IMR-90 (cell line): ENCODE measurements at regions not wholly inside any gene's neighbourhood (a gene's known extent, or its start where the extent isn't known, plus 50 kb on each side); places are given as distances from the start of the nearest gene placed in this dataset.

Source experiments
- ATAC-seq: fragments of 200-7000 bp; cut with Tn5 transposase; 2 replicates; pipeline ENCODE4 v1.9.1; 2020; ENCODE audit warnings: low read depth, mild to moderate bottlenecking, moderate library complexity
- BruUV-seq: library from RNA; stranded (reverse); fragments of 400-500 nt; replicated peaks from 2 replicates; lab custom pipeline; 2021; lab: Mats Ljungman, UMichigan
- CTCF ChIA-PET: fragments of 300-600 bp; formaldehyde crosslinking; extraction: SDS; loops from one replicate; lab custom pipeline; 2021; ENCODE audit warnings: antibody characterized with exemption; lab: Yijun Ruan, JAX
- POLR2A ChIA-PET: fragments of 300-600 bp; sonication (Branson Sonifier 250); formaldehyde crosslinking; loops from one replicate; lab custom pipeline; 2022; ENCODE audit warnings: antibody characterized with exemption; ENCODE audit not compliant: unreplicated experiment; lab: Charles Lee
- DNase-seq: peaks from one replicate; pipeline ENCODE4 v3.0.0; 2013
- H2AFZ ChIP-seq: replicated peaks from 2 replicates; pipeline ENCODE3; 2013; ENCODE audit warnings: low read length, mild to moderate bottlenecking; ENCODE audit not compliant: poor library complexity
- H2AK5ac ChIP-seq: 2 replicates; pipeline ENCODE4 v1.6.1; 2013; ENCODE audit warnings: low read depth, low read length, inconsistent platforms
- H2AK9ac ChIP-seq: replicated peaks from 2 replicates; pipeline ENCODE3; 2013; ENCODE audit warnings: mild to moderate bottlenecking, low read depth, low read length, moderate library complexity; ENCODE audit not compliant: poor library complexity
- H2BK120ac ChIP-seq: 2 replicates; pipeline ENCODE4 v1.6.1; 2013; ENCODE audit warnings: low read depth, low read length, inconsistent platforms
- H2BK15ac ChIP-seq: 3 replicates; pipeline ENCODE4 v1.6.1; 2013; ENCODE audit warnings: low read depth, low read length, inconsistent platforms
- H2BK20ac ChIP-seq: 2 replicates; pipeline ENCODE4 v1.6.1; 2013; ENCODE audit warnings: low read depth, mild to moderate bottlenecking, inconsistent platforms, low read length, moderate library complexity
- H2BK5ac ChIP-seq: 2 replicates; pipeline ENCODE4 v1.6.1; 2013; ENCODE audit warnings: mild to moderate bottlenecking, low read depth, low read length, inconsistent platforms; ENCODE audit not compliant: poor library complexity, severe bottlenecking
- H3K14ac ChIP-seq: replicated peaks from 2 replicates; pipeline ENCODE4 v1.6.1; 2013; ENCODE audit warnings: low read depth, low read length, inconsistent platforms
- H3K18ac ChIP-seq: 2 replicates; pipeline ENCODE4 v1.6.1; 2013; ENCODE audit warnings: low read depth, low read length, control low read depth
- H3K23ac ChIP-seq: 2 replicates; pipeline ENCODE4 v1.6.1; 2013; ENCODE audit warnings: low read depth, low read length, inconsistent platforms
- H3K27ac ChIP-seq: 2 replicates; pipeline ENCODE4 v1.5.1; 2013; ENCODE audit warnings: mild to moderate bottlenecking, control low read depth, low read length; ENCODE audit not compliant: insufficient read depth
- H3K27me3 ChIP-seq: 2 replicates; pipeline ENCODE4 v1.6.1; 2013; ENCODE audit warnings: low read length; ENCODE audit not compliant: control insufficient read depth, insufficient read depth
- H3K36me3 ChIP-seq: 2 replicates; pipeline ENCODE4 v1.6.1; 2013; ENCODE audit warnings: low read length, mixed read lengths; ENCODE audit not compliant: control insufficient read depth, insufficient read depth
- H3K4ac ChIP-seq: 2 replicates; pipeline ENCODE4 v1.6.1; 2013; ENCODE audit warnings: low read depth, low read length, inconsistent platforms
- H3K4me1 ChIP-seq: 2 replicates; pipeline ENCODE4 v1.6.1; 2013; ENCODE audit warnings: low read length, mixed read lengths; ENCODE audit not compliant: control insufficient read depth, insufficient read depth
- H3K4me2 ChIP-seq: 2 replicates; pipeline ENCODE4 v1.6.1; 2013; ENCODE audit warnings: low read depth, mild to moderate bottlenecking, control low read depth, low read length, moderate library complexity
- H3K4me3 ChIP-seq: 2 replicates; pipeline ENCODE4 v1.5.1; 2013; ENCODE audit warnings: low read depth, mild to moderate bottlenecking, control low read depth, low read length, moderate library complexity; ENCODE audit not compliant: insufficient read depth
- H3K56ac ChIP-seq: 2 replicates; pipeline ENCODE4 v1.6.1; 2013; ENCODE audit warnings: low read length, inconsistent platforms; ENCODE audit not compliant: insufficient read depth; ENCODE audit errors: extremely low read depth
- H3K79me1 ChIP-seq, 2 experiments: 2 replicates each; pipeline ENCODE4 v1.6.1; 2013; ENCODE audit warnings: low read length in 2 of 2, inconsistent platforms in 1 of 2, low read depth in 1 of 2
- H3K9ac ChIP-seq: 2 replicates; pipeline ENCODE4 v1.6.1; 2013; ENCODE audit warnings: low read depth, low read length, control low read depth
- H3K9me1 ChIP-seq: 2 replicates; pipeline ENCODE4 v1.6.1; 2013; ENCODE audit warnings: low read length, inconsistent platforms; ENCODE audit not compliant: insufficient read depth
- H3K9me3 ChIP-seq: 2 replicates; pipeline ENCODE4 v1.6.1; 2013; ENCODE audit warnings: low read length; ENCODE audit not compliant: control insufficient read depth, insufficient read depth
- H4K20me1 ChIP-seq: 2 replicates; pipeline ENCODE4 v1.6.1; 2013; ENCODE audit warnings: low read length, inconsistent platforms; ENCODE audit not compliant: insufficient read depth
- H4K5ac ChIP-seq: 2 replicates; pipeline ENCODE4 v1.6.1; 2013; ENCODE audit warnings: mild to moderate bottlenecking, low read depth, low read length, control low read depth
- H4K8ac ChIP-seq, 2 experiments: 2 replicates each; pipeline ENCODE4 v1.6.1; 2013; ENCODE audit warnings: low read depth in 2 of 2, low read length in 2 of 2, control low read depth in 1 of 2, inconsistent platforms in 1 of 2
- H4K91ac ChIP-seq: 2 replicates; pipeline ENCODE4 v1.6.1; 2013; ENCODE audit warnings: low read depth, low read length, inconsistent platforms; ENCODE audit not compliant: insufficient read depth
- BHLHE40 ChIP-seq: fragments of 150-350 bp; IDR thresholded peaks from 2 replicates; pipeline ENCODE4 v1.6.1; 2016; ENCODE audit warnings: mild to moderate bottlenecking, low read depth, low read length
- CEBPB ChIP-seq: IDR thresholded peaks from 2 replicates; pipeline ENCODE4 v1.6.1; 2012; ENCODE audit warnings: low read depth, low read length, improper control_type of control experiment
- CHD1 ChIP-seq: IDR thresholded peaks from 2 replicates; pipeline ENCODE4 v1.6.1; 2012; ENCODE audit warnings: low read depth, low read length, improper control_type of control experiment
- CTCF ChIP-seq: conservative IDR thresholded peaks from 2 replicates; pipeline ENCODE4 v1.5.1; 2012; ENCODE audit warnings: mild to moderate bottlenecking, low read depth, low read length, improper control_type of control experiment
- MAFK ChIP-seq: IDR thresholded peaks from 2 replicates; pipeline ENCODE4 v1.6.1; 2012; ENCODE audit warnings: low read depth, low read length, improper control_type of control experiment
- MAZ ChIP-seq: IDR thresholded peaks from 2 replicates; pipeline ENCODE4 v1.6.1; 2012; ENCODE audit warnings: low read depth, mild to moderate bottlenecking, low read length, improper control_type of control experiment, moderate library complexity, borderline replicate concordance
- MXI1 ChIP-seq: IDR thresholded peaks from 2 replicates; pipeline ENCODE4 v1.6.1; 2012; ENCODE audit warnings: low read depth, mild to moderate bottlenecking, low read length, moderate library complexity, borderline replicate concordance
- NFE2L2 ChIP-seq: fragments of 150-350 bp; IDR thresholded peaks from 2 replicates; pipeline ENCODE4 v1.6.1; 2016; ENCODE audit warnings: low read depth, mild to moderate bottlenecking, low read length
- POLR2A ChIP-seq: IDR thresholded peaks from 2 replicates; pipeline ENCODE4 v1.6.1; 2012; ENCODE audit warnings: mild to moderate bottlenecking, low read depth, low read length
- RFX5 ChIP-seq: IDR thresholded peaks from 2 replicates; pipeline ENCODE4 v1.8.0; 2012; ENCODE audit warnings: low read depth, mild to moderate bottlenecking, low read length, moderate library complexity
- SMC3 ChIP-seq: fragments of 150-350 bp; IDR thresholded peaks from 2 replicates; pipeline ENCODE4 v1.6.1; 2016; ENCODE audit warnings: low read depth, mild to moderate bottlenecking, antibody characterized with exemption, low read length, moderate library complexity
- WGBS, 2 experiments: methylation state at CpG; one replicate each; pipeline versions ENCODE4 v1.1.5 to v1.1.7; 2013; ENCODE audit warnings: missing lambda C conversion rate in 2 of 2; ENCODE audit not compliant: insufficient read length in 1 of 2; ENCODE audit errors: extremely low coverage in 2 of 2; 5-methylcytosine and 5-hydroxymethylcytosine counted together
- dilution Hi-C: fragments of 300-500 bp; cut with HindIII; formaldehyde crosslinking; loops from one replicate; pipeline ENCODE4 v1.14.3; 2018; ENCODE audit warnings: low sequenced_read_pairs; ENCODE audit not compliant: unreplicated experiment
- in situ Hi-C: fragments of 300-500 bp; cut with MboI; formaldehyde crosslinking; loops from 3 replicates; pipeline ENCODE4 v1.14.3; 2019; ENCODE audit warnings: low sequenced_read_pairs, inconsistent platforms, mixed read lengths
- intact Hi-C: fragments of 100-400 bp; cut with micrococcal nuclease; formaldehyde crosslinking; loops from 2 replicates; pipeline ENCODE4 v1.10.0; 2022
- TF ChIP-seq, protein P1 (sequence below): fragments of 150-350 bp; IDR thresholded peaks from 2 replicates; pipeline ENCODE4 v1.6.1; 2017; ENCODE audit warnings: mild to moderate bottlenecking, antibody characterized with exemption, low read length, low read depth
- TF ChIP-seq, protein P2 (sequence below): fragments of 150-350 bp; IDR thresholded peaks from 2 replicates; pipeline ENCODE4 v1.6.1; 2016; ENCODE audit warnings: low read depth, mild to moderate bottlenecking, low read length, moderate library complexity, borderline replicate concordance

- no peak overlapping the region for H3K4ac ChIP-seq
- intact Hi-C loops: no loop called here
- dilution Hi-C loops: no loop called here
These were observed 363.4 kb upstream of the ATP2B1 start for GRCh38 chr12:90071996-90072395.

More at GRCh38 chr12:90071996-90072395, 363.4 kb upstream of the ATP2B1 start:
- Histone ChIP-seq H2BK20ac (no peak overlapping the region), H3K9ac (no peak overlapping the region), H4K5ac (no peak overlapping the region), H3K4me3 (no peak overlapping the region), H2BK120ac (no peak overlapping the region), H3K4me1 (no peaks in the 10 kb centered on the region), H3K14ac (peak overlapping the region; percentile 23; the same call in 1 of the 2 replicates), H2AK5ac (no peak overlapping the region), H2BK5ac (no peak overlapping the region), H4K20me1 (no peaks in the 10 kb centered on the region), H3K79me1 (no peaks in the 10 kb centered on the region), H3K27ac (no peak overlapping the region), H2BK15ac (no peak overlapping the region; the same call in 2 of the 3 replicates), H4K91ac (no peak overlapping the region), H2AFZ (peak overlapping the region; percentile 48), H3K18ac (no peak overlapping the region), H4K8ac (no peak overlapping the region), H3K27me3 (no peaks in the 10 kb centered on the region), H2AK9ac (no peak overlapping the region), H3K9me3 (no peaks in the 10 kb centered on the region), H3K36me3 (no peaks in the 10 kb centered on the region), H3K23ac (no peak overlapping the region), H3K56ac (no peak overlapping the region), H3K9me1 (no peaks in the 10 kb centered on the region), H3K4me2 (no peak overlapping the region)
- BruUV-seq: no TSS peak
- POLR2A ChIA-PET: no interaction called here
- WGBS, 2 experiments: 36% methylated on average over 3 of the region's 8 CpGs; no CpG with 5 or more reads in 1 of the 2 experiments
- DNase-seq (no peak), ATAC-seq (no peak)
- CTCF ChIA-PET: no interaction called here
- TF ChIP-seq CTCF: no peak
- no peak for TF ChIP-seq BHLHE40
- no peak for TF ChIP-seq CEBPB
- TF ChIP-seq SMC3: no peak
- TF ChIP-seq MAFK: no peak
- no peak for TF ChIP-seq NFE2L2
- no peak for TF ChIP-seq MAZ
- TF ChIP-seq, protein P1, sequence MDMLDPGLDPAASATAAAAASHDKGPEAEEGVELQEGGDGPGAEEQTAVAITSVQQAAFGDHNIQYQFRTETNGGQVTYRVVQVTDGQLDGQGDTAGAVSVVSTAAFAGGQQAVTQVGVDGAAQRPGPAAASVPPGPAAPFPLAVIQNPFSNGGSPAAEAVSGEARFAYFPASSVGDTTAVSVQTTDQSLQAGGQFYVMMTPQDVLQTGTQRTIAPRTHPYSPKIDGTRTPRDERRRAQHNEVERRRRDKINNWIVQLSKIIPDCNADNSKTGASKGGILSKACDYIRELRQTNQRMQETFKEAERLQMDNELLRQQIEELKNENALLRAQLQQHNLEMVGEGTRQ: no peak
- no peak for TF ChIP-seq MXI1
- TF ChIP-seq, protein P2, sequence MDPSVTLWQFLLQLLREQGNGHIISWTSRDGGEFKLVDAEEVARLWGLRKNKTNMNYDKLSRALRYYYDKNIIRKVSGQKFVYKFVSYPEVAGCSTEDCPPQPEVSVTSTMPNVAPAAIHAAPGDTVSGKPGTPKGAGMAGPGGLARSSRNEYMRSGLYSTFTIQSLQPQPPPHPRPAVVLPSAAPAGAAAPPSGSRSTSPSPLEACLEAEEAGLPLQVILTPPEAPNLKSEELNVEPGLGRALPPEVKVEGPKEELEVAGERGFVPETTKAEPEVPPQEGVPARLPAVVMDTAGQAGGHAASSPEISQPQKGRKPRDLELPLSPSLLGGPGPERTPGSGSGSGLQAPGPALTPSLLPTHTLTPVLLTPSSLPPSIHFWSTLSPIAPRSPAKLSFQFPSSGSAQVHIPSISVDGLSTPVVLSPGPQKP: no peak
- no peak for TF ChIP-seq POLR2A
- no peak for TF ChIP-seq CHD1
- TF ChIP-seq RFX5: no peak
- in situ Hi-C loops: no loop called here
